ENCODE measurements at regions not wholly inside any gene's neighbourhood (a gene's known extent, or its start where the extent isn't known, plus 50 kb on each side); places are given as distances from the start of the nearest gene placed in this dataset.

GRCh38 chr13:39245688-39246087, 207.4 kb downstream of the NHLRC3 start:
- TF ChIP-seq CTCF (IDR thresholded peaks at IDR 0.05), result no peak
- H3K4me3 ChIP-seq, result no peak overlapping the region
- H3K27ac ChIP-seq, result no peak overlapping the region
- DNase-seq (ENCODE audit: low spot score), result no peak

- no peak overlapping the region for H3K27ac ChIP-seq
- DNase-seq (ENCODE audit: low spot score), result no peak
- H3K4me3 ChIP-seq, result no peak overlapping the region
- no peak for TF ChIP-seq CTCF (IDR thresholded peaks at IDR 0.05)
These were observed 211.7 kb downstream of the NHLRC3 start for GRCh38 chr13:39249982-39250381.

GRCh38 chr13:39250440-39250839, 212.2 kb downstream of the NHLRC3 start:
- no peak for TF ChIP-seq CTCF (IDR thresholded peaks at IDR 0.05)
- DNase-seq (ENCODE audit: low spot score), result no peak
- Histone ChIP-seq H3K27ac (no peak overlapping the region), H3K4me3 (no peak overlapping the region)

GRCh38 chr13:39251340-39251739, 213.1 kb downstream of the NHLRC3 start:
- Histone ChIP-seq H3K4me3 (no peak overlapping the region), H3K27ac (no peak overlapping the region)
- no peak for TF ChIP-seq CTCF (IDR thresholded peaks at IDR 0.05)
- DNase-seq (ENCODE audit: low spot score), result no peak

- no peak for TF ChIP-seq CTCF (IDR thresholded peaks at IDR 0.05)
- Histone ChIP-seq H3K4me3 (no peak overlapping the region), H3K27ac (no peak overlapping the region)
- no peak for DNase-seq (ENCODE audit: low spot score)
These were observed 215.5 kb downstream of the NHLRC3 start for GRCh38 chr13:39253774-39254173.

GRCh38 chr13:39254601-39255000, 216.3 kb downstream of the NHLRC3 start:
- no peak overlapping the region for H3K27ac ChIP-seq
- no peak for DNase-seq (ENCODE audit: low spot score)
- TF ChIP-seq CTCF (IDR thresholded peaks at IDR 0.05), result no peak
- no peak overlapping the region for H3K4me3 ChIP-seq

- DNase-seq (ENCODE audit: low spot score), result no peak
- H3K27ac ChIP-seq, result peak overlapping the region in 1 of 2 donors; percentile 44
- no peak for TF ChIP-seq CTCF (IDR thresholded peaks at IDR 0.05)
- H3K4me3 ChIP-seq, result no peak overlapping the region
These were observed 219.4 kb downstream of the NHLRC3 start for GRCh38 chr13:39257642-39258041.

Measured in coronary artery (tissue), 2 donors.